Mucosa of rectum (tissue), 2 donors: ENCODE measurements at regions not wholly inside any gene's neighbourhood (a gene's known extent, or its start where the extent isn't known, plus 50 kb on each side); places are given as distances from the start of the nearest gene placed in this dataset.

ENCODE experiments used
- H3K27ac ChIP-seq, 2 donors: one replicate each; pipeline ENCODE4 v1.7.0; 2013; ENCODE audit warnings: inconsistent platforms in 2 of 2, low read depth in 2 of 2, low read length in 2 of 2
- H3K27me3 ChIP-seq, 2 donors: one replicate each; pipeline ENCODE4 v1.7.0; 2013; ENCODE audit warnings: low read length in 2 of 2; ENCODE audit not compliant: control insufficient read depth in 2 of 2, insufficient read depth in 2 of 2
- H3K36me3 ChIP-seq, 2 donors: one replicate each; pipeline ENCODE4 v1.7.0; 2013; ENCODE audit warnings: low read length in 2 of 2; ENCODE audit not compliant: control insufficient read depth in 2 of 2, insufficient read depth in 2 of 2
- H3K4me1 ChIP-seq, 2 donors: one replicate each; pipeline ENCODE4 v1.7.0; 2013; ENCODE audit warnings: low read length in 2 of 2, mild to moderate bottlenecking in 1 of 2; ENCODE audit not compliant: control insufficient read depth in 2 of 2, insufficient read depth in 2 of 2
- H3K4me3 ChIP-seq, 2 donors: one replicate each; pipeline ENCODE4 v1.7.0; 2013; ENCODE audit warnings: low read length in 2 of 2
- H3K9ac ChIP-seq, 2 donors: one replicate each; pipeline ENCODE4 v1.7.0; 2013; ENCODE audit warnings: low read length in 2 of 2, low read depth in 1 of 2, mild to moderate bottlenecking in 1 of 2
- H3K9me3 ChIP-seq, 2 donors: one replicate each; pipeline ENCODE4 v1.7.0; 2013; ENCODE audit warnings: low read length in 2 of 2; ENCODE audit not compliant: control insufficient read depth in 2 of 2
- donor health status: healthy.
- donor health status: Normal muscosa, but diverticular disease.

GRCh38 chr4:183790661-183791060 lies 114.4 kb upstream of the STOX2 start:
- peaks cover 4 to 5% of the 10 kb centered on the region in 2 donors for H3K9me3 ChIP-seq
- H3K4me1 ChIP-seq: no peaks in the 10 kb centered on the region
- H3K27me3 ChIP-seq: peaks cover 1 to 3% of the 10 kb centered on the region in 2 donors
- H3K9ac ChIP-seq: no peak overlapping the region
- no peak overlapping the region for H3K4me3 ChIP-seq
- H3K27ac ChIP-seq: no peak overlapping the region
- H3K36me3 ChIP-seq: no peaks in the 10 kb centered on the region

- peak overlapping the region in 1 of 2 donors; percentile 28 for H3K27ac ChIP-seq
- peaks cover 4 to 8% of the 10 kb centered on the region in 2 donors for H3K4me1 ChIP-seq
- H3K9ac ChIP-seq: peak overlapping the region in 1 of 2 donors; percentile 38
- H3K27me3 ChIP-seq: peaks cover 0 to 25% of the 10 kb centered on the region in 2 donors
- no peaks in the 10 kb centered on the region for H3K36me3 ChIP-seq
- peak overlapping the region; percentile 55 to 69 for H3K4me3 ChIP-seq
- H3K9me3 ChIP-seq: peaks cover 4 to 5% of the 10 kb centered on the region in 2 donors
Measured at GRCh38 chr4:183797011-183797444, 108.1 kb upstream of the STOX2 start.

- Histone ChIP-seq H3K36me3 (no peaks in the 10 kb centered on the region), H3K9me3 (peaks cover 2 to 3% of the 10 kb centered on the region in 2 donors), H3K27me3 (peaks cover 0 to 25% of the 10 kb centered on the region in 2 donors), H3K4me1 (peaks cover 4 to 8% of the 10 kb centered on the region in 2 donors), H3K9ac (peak overlapping the region; percentile 14 to 38), H3K27ac (peak overlapping the region in 1 of 2 donors; percentile 28), H3K4me3 (peak overlapping the region; percentile 55 to 69)
Measured at GRCh38 chr4:183797445-183798300, 107.4 kb upstream of the STOX2 start.

GRCh38 chr4:183798301-183799253 lies 106.5 kb upstream of the STOX2 start:
- Histone ChIP-seq H3K4me1 (peaks cover 4 to 8% of the 10 kb centered on the region in 2 donors), H3K9ac (no peak overlapping the region), H3K27ac (no peak overlapping the region), H3K4me3 (peak overlapping the region; percentile 55 to 69), H3K27me3 (peaks cover 0 to 25% of the 10 kb centered on the region in 2 donors), H3K36me3 (no peaks in the 10 kb centered on the region), H3K9me3 (peaks cover 0 to 2% of the 10 kb centered on the region in 2 donors)

- Histone ChIP-seq H3K9ac (no peak overlapping the region), H3K27me3 (peaks cover 0 to 21% of the 10 kb centered on the region in 2 donors), H3K36me3 (no peaks in the 10 kb centered on the region), H3K4me1 (peaks cover 4 to 8% of the 10 kb centered on the region in 2 donors), H3K27ac (no peak overlapping the region), H3K9me3 (no peaks in the 10 kb centered on the region), H3K4me3 (no peak overlapping the region)
Measured at GRCh38 chr4:183801457-183802165, 103.5 kb upstream of the STOX2 start.

- H3K27ac ChIP-seq: no peak overlapping the region
- H3K4me3 ChIP-seq: no peak overlapping the region
- H3K4me1 ChIP-seq: no peaks in the 10 kb centered on the region
- H3K9me3 ChIP-seq: no peaks in the 10 kb centered on the region
- no peak overlapping the region for H3K9ac ChIP-seq
- H3K36me3 ChIP-seq: no peaks in the 10 kb centered on the region
- no peaks in the 10 kb centered on the region for H3K27me3 ChIP-seq
Measured at GRCh38 chr4:183806341-183806740, 98.8 kb upstream of the STOX2 start.

- H3K9ac ChIP-seq: no peak overlapping the region
- no peaks in the 10 kb centered on the region for H3K36me3 ChIP-seq
- no peak overlapping the region for H3K27ac ChIP-seq
- no peaks in the 10 kb centered on the region for H3K9me3 ChIP-seq
- H3K27me3 ChIP-seq: no peaks in the 10 kb centered on the region
- no peak overlapping the region for H3K4me3 ChIP-seq
- no peaks in the 10 kb centered on the region for H3K4me1 ChIP-seq
Measured at GRCh38 chr4:183807420-183808096, 97.5 kb upstream of the STOX2 start.

- Histone ChIP-seq H3K36me3 (no peaks in the 10 kb centered on the region), H3K27me3 (no peaks in the 10 kb centered on the region), H3K9ac (no peak overlapping the region), H3K4me3 (no peak overlapping the region), H3K9me3 (no peaks in the 10 kb centered on the region), H3K27ac (no peak overlapping the region), H3K4me1 (no peaks in the 10 kb centered on the region)
Measured at GRCh38 chr4:183808097-183808456, 97.0 kb upstream of the STOX2 start.

GRCh38 chr4:183812567-183812966 lies 92.5 kb upstream of the STOX2 start:
- Histone ChIP-seq H3K4me1 (no peaks in the 10 kb centered on the region), H3K27ac (no peak overlapping the region)

More at GRCh38 chr4:183812567-183812966, 92.5 kb upstream of the STOX2 start:
- no peaks in the 10 kb centered on the region for H3K9me3 ChIP-seq
- no peak overlapping the region for H3K4me3 ChIP-seq
- H3K9ac ChIP-seq: no peak overlapping the region
- H3K27me3 ChIP-seq: no peaks in the 10 kb centered on the region
- no peaks in the 10 kb centered on the region for H3K36me3 ChIP-seq
